HepG2 (cell line): ENCODE measurements at regions not wholly inside any gene's neighbourhood (a gene's known extent, or its start where the extent isn't known, plus 50 kb on each side); places are given as distances from the start of the nearest gene placed in this dataset.

ENCODE experiments used
- ATAC-seq: fragments of 200-7000 bp; cut with Tn5 transposase; 3 replicates; pipeline ENCODE4 v1.9.1; 2020; ENCODE audit warnings: mild to moderate bottlenecking, moderate library complexity
- BruUV-seq: library from RNA; stranded (reverse); fragments of 400-500 nt; replicated peaks from 2 replicates; lab custom pipeline; 2021; lab: Mats Ljungman, UMichigan
- CTCF ChIA-PET: fragments of 300-600 bp; formaldehyde crosslinking; extraction: SDS; loops from one replicate; lab custom pipeline; 2021; ENCODE audit warnings: low total read pairs, inconsistent platforms, low intra/inter-chr PET ratio; lab: Yijun Ruan, JAX
- POLR2A ChIA-PET: fragments of 350-600 bp; sonication (Branson Sonifier 250); formaldehyde crosslinking; loops from one replicate; lab custom pipeline; 2020; ENCODE audit warnings: antibody characterized with exemption, inconsistent platforms; lab: Yijun Ruan, JAX
- DNase-seq: peaks from one replicate; pipeline ENCODE4 v3.0.0-alpha.2; 2015; ENCODE audit warnings: low spot score
- FAIRE-seq: peaks from 3 replicates; lab custom pipeline; 2011; peaks lifted over from hg19 to GRCh38; lab: Jason Lieb, UNC
- H2AFZ ChIP-seq: one replicate; pipeline ENCODE4 v1.6.1; 2011; ENCODE audit warnings: low read length, inconsistent platforms
- H3K27ac ChIP-seq: fragments of 300-600 bp; 3 replicates; pipeline ENCODE4 v1.8.0; 2011; ENCODE audit warnings: mixed run types, mild to moderate bottlenecking, mixed read lengths, low read length, inconsistent platforms; ENCODE audit not compliant: insufficient read depth; ENCODE audit errors: extremely low read length
- H3K27me3 ChIP-seq, 2 experiments: fragments of 200-600 bp in 1 of 2; 2 replicates in 1 of 2; 3 replicates in 1 of 2; pipeline versions ENCODE4 v1.6.0 to v1.8.0; 2011; ENCODE audit warnings: low read length in 2 of 2, mild to moderate bottlenecking in 2 of 2, moderate library complexity in 2 of 2, inconsistent platforms in 1 of 2; ENCODE audit not compliant: insufficient read depth in 2 of 2, control insufficient read depth in 1 of 2
- H3K36me3 ChIP-seq, 2 experiments: fragments of 200-600 bp in 1 of 2; replicated peaks in 1 of 2; 2 replicates in 1 of 2; 3 replicates in 1 of 2; pipeline versions ENCODE4 v1.5.1 to v1.8.0; 2011; ENCODE audit warnings: low read length in 2 of 2, inconsistent platforms in 1 of 2; ENCODE audit not compliant: insufficient read depth in 2 of 2, control insufficient read depth in 1 of 2
- H3K4me1 ChIP-seq: 2 replicates; pipeline ENCODE4 v1.5.1; 2012; ENCODE audit warnings: low read length, inconsistent platforms; ENCODE audit not compliant: insufficient read depth
- H3K4me2 ChIP-seq: 2 replicates; pipeline ENCODE4 v1.6.0; 2011; ENCODE audit warnings: low read depth, low read length, inconsistent platforms
- H3K4me3 ChIP-seq, 3 experiments: fragments of 200-600 bp in 1 of 3; sonication (generic), shearing (Covaris generic) in 1 of 3; replicated peaks in 1 of 3; 2 replicates each; pipeline ENCODE4 v1.5.1; 2011 to 2016; ENCODE audit warnings: low read length in 3 of 3, inconsistent platforms in 2 of 3, low read depth in 2 of 3, mild to moderate bottlenecking in 2 of 3, control low read depth in 1 of 3, mixed read lengths in 1 of 3; ENCODE audit not compliant: insufficient read depth in 1 of 3
- H3K79me2 ChIP-seq: one replicate; pipeline ENCODE4 v1.6.1; 2011; ENCODE audit warnings: low read length, inconsistent platforms; ENCODE audit not compliant: insufficient read depth
- H3K9ac ChIP-seq: 2 replicates; pipeline ENCODE4 v1.6.0; 2011; ENCODE audit warnings: mild to moderate bottlenecking, low read depth, low read length, inconsistent platforms; ENCODE audit not compliant: insufficient read depth
- H3K9me3 ChIP-seq: 2 replicates; pipeline ENCODE4 v1.5.1; 2012; ENCODE audit warnings: mild to moderate bottlenecking, low read length
- H4K20me1 ChIP-seq: 2 replicates; pipeline ENCODE4 v1.6.0; 2011; ENCODE audit warnings: inconsistent platforms, mild to moderate bottlenecking, low read length, moderate library complexity; ENCODE audit not compliant: insufficient read depth
- EP300 ChIP-seq, 3 experiments: sonication (generic) in 1 of 3; formaldehyde crosslinking in 1 of 3; IDR thresholded peaks; 2 replicates each; pipeline versions ENCODE4 v1.5.1 to v1.6.1; 2011 to 2020; ENCODE audit warnings: low read depth in 2 of 3, low read length in 2 of 3, borderline replicate concordance in 1 of 3, improper control_type of control experiment in 1 of 3, mild to moderate bottlenecking in 1 of 3, missing genetic modification reagents in 1 of 3, moderate library complexity in 1 of 3
- FOXK1 ChIP-seq: sonication (generic); formaldehyde crosslinking; IDR thresholded peaks from 2 replicates; pipeline ENCODE4 v1.4.0; 2020; ENCODE audit warnings: low read depth, missing genetic modification reagents, borderline replicate concordance
- HDAC6 ChIP-seq: fragments of 200-600 bp; sonication (generic); IDR thresholded peaks from 2 replicates; pipeline ENCODE4 v1.7.0; 2017; ENCODE audit warnings: mild to moderate bottlenecking, antibody characterized with exemption, low read length, low read depth
- HNF1B ChIP-seq: sonication (generic); formaldehyde crosslinking; IDR thresholded peaks from 2 replicates; pipeline ENCODE4 v1.5.1; 2020; ENCODE audit warnings: mild to moderate bottlenecking, moderate library complexity, missing genetic modification reagents
- NFE2L1 ChIP-seq: sonication (generic); formaldehyde crosslinking; IDR thresholded peaks from 2 replicates; pipeline ENCODE4 v1.4.0; 2020; ENCODE audit warnings: missing genetic modification reagents, mild to moderate bottlenecking, borderline replicate concordance
- NFIB ChIP-seq: sonication (generic); formaldehyde crosslinking; IDR thresholded peaks from 2 replicates; pipeline ENCODE4 v1.9.0; 2021; ENCODE audit warnings: missing genetic modification reagents, mild to moderate bottlenecking, borderline replicate concordance
- RXRA ChIP-seq: sonication (generic); formaldehyde crosslinking; IDR thresholded peaks from 2 replicates; pipeline ENCODE4 v1.5.1; 2020; ENCODE audit warnings: missing genetic modification reagents
- SIX1 ChIP-seq: sonication (generic); formaldehyde crosslinking; IDR thresholded peaks from 2 replicates; pipeline ENCODE4 v1.4.0; 2020; ENCODE audit warnings: missing genetic modification reagents, borderline replicate concordance
- SNAPC2 ChIP-seq: sonication (generic); formaldehyde crosslinking; IDR thresholded peaks from 2 replicates; pipeline ENCODE4 v1.8.1; 2022; ENCODE audit warnings: mild to moderate bottlenecking, missing genetic modification reagents
- ZBTB7B ChIP-seq: sonication (generic); formaldehyde crosslinking; IDR thresholded peaks from 2 replicates; pipeline ENCODE4 v1.4.0; 2020; ENCODE audit warnings: missing genetic modification reagents
- ZNF34 ChIP-seq: sonication (generic); formaldehyde crosslinking; IDR thresholded peaks from 2 replicates; pipeline ENCODE4 v1.4.0; 2020; ENCODE audit warnings: mild to moderate bottlenecking, missing genetic modification reagents, borderline replicate concordance
- ZNF552 ChIP-seq: sonication (generic); formaldehyde crosslinking; IDR thresholded peaks from 2 replicates; pipeline ENCODE4 v1.9.0; 2022; ENCODE audit warnings: missing genetic modification reagents, mild to moderate bottlenecking, borderline replicate concordance
- ZNF572 ChIP-seq: sonication (generic); formaldehyde crosslinking; IDR thresholded peaks from 2 replicates; pipeline ENCODE4 v1.5.1; 2020; ENCODE audit warnings: mild to moderate bottlenecking, missing genetic modification reagents
- WGBS: methylation state at CpG from one replicate; pipeline ENCODE4 v1.1.6; 2017; ENCODE audit warnings: low lambda C conversion rate; 5-methylcytosine and 5-hydroxymethylcytosine counted together
- in situ Hi-C: cut with HindIII; loops from 2 replicates; pipeline ENCODE4 v1.10.0; 2017; ENCODE audit warnings: low pct_unique_long_range_greater_than_20kb; ENCODE audit not compliant: extremely low pct_ligation_motif_present
- intact Hi-C: fragments of 100-400 bp; cut with micrococcal nuclease; formaldehyde crosslinking; loops from one replicate; pipeline ENCODE4 v1.10.0; 2022; ENCODE audit not compliant: unreplicated experiment
- TF ChIP-seq, protein P1 (sequence below): sonication (generic); formaldehyde crosslinking; IDR thresholded peaks from 2 replicates; pipeline ENCODE4 v1.4.0; 2020; ENCODE audit warnings: missing genetic modification reagents
- TF ChIP-seq, protein P2 (sequence below): sonication (generic); formaldehyde crosslinking; IDR thresholded peaks from 2 replicates; pipeline ENCODE4; 2020; ENCODE audit warnings: missing genetic modification reagents, mild to moderate bottlenecking, borderline replicate concordance

GRCh38 chr12:59928416-59928815 is 332.6 kb downstream of the SLC16A7 start (continued):
- no peak for TF ChIP-seq EP300 (IDR thresholded peaks at IDR 0.05; ENCODE audit: low read depth in 2 of 2, low read length in 2 of 2)
- TF ChIP-seq EP300 (CRISPR knock-in tag; IDR thresholded peaks at IDR 0.05; ENCODE audit: borderline replicate concordance), result no peak
- TF ChIP-seq, protein P1, sequence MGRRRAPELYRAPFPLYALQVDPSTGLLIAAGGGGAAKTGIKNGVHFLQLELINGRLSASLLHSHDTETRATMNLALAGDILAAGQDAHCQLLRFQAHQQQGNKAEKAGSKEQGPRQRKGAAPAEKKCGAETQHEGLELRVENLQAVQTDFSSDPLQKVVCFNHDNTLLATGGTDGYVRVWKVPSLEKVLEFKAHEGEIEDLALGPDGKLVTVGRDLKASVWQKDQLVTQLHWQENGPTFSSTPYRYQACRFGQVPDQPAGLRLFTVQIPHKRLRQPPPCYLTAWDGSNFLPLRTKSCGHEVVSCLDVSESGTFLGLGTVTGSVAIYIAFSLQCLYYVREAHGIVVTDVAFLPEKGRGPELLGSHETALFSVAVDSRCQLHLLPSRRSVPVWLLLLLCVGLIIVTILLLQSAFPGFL (CRISPR knock-in tag), result no peak
- no peak for TF ChIP-seq ZNF34 (CRISPR knock-in tag)
- TF ChIP-seq SNAPC2 (CRISPR knock-in tag), result no peak
- TF ChIP-seq ZNF572, result no peak

DNA sequence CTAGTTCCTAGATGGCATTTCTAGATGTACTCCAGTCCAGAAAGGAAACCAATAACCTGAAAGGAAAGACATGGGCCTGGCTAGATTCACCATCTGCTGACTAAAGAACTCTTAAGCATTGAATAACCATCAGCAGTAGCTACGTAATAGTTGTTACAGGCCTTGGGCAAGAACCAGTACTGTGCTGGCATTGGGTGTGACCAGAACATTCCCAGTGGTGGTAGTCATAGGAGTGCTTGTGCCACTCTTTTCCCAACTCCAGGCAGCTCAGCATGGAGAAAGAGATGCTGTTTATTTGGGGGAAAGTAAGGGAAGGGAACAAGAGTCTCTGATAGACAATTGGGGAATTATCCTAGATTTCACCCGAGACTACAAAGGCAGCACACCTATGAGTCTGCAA is 333.3 kb downstream of the SLC16A7 start:
- Histone ChIP-seq H3K27ac (no peak overlapping the region), H3K27me3 (no peaks in the 10 kb centered on the region), H3K4me1 (no peaks in the 10 kb centered on the region), H3K79me2 (no peaks in the 10 kb centered on the region), H3K4me2 (no peak overlapping the region), H3K36me3 (no peaks in the 10 kb centered on the region), H3K9ac (no peak overlapping the region), H4K20me1 (no peaks in the 10 kb centered on the region), H2AFZ (no peak overlapping the region), H3K4me3 (no peak overlapping the region), H3K9me3 (peaks cover 61% of the 10 kb centered on the region)
- in situ Hi-C loops, result no loop called here
- TF ChIP-seq HNF1B (CRISPR knock-in tag), result no peak
- no peak for TF ChIP-seq ZNF552 (CRISPR knock-in tag)
- TF ChIP-seq ZBTB7B (CRISPR knock-in tag), result no peak
- no peak for TF ChIP-seq HDAC6
- TF ChIP-seq FOXK1 (CRISPR knock-in tag), result no peak
- TF ChIP-seq, protein P2, sequence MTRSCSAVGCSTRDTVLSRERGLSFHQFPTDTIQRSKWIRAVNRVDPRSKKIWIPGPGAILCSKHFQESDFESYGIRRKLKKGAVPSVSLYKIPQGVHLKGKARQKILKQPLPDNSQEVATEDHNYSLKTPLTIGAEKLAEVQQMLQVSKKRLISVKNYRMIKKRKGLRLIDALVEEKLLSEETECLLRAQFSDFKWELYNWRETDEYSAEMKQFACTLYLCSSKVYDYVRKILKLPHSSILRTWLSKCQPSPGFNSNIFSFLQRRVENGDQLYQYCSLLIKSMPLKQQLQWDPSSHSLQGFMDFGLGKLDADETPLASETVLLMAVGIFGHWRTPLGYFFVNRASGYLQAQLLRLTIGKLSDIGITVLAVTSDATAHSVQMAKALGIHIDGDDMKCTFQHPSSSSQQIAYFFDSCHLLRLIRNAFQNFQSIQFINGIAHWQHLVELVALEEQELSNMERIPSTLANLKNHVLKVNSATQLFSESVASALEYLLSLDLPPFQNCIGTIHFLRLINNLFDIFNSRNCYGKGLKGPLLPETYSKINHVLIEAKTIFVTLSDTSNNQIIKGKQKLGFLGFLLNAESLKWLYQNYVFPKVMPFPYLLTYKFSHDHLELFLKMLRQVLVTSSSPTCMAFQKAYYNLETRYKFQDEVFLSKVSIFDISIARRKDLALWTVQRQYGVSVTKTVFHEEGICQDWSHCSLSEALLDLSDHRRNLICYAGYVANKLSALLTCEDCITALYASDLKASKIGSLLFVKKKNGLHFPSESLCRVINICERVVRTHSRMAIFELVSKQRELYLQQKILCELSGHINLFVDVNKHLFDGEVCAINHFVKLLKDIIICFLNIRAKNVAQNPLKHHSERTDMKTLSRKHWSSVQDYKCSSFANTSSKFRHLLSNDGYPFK (CRISPR knock-in tag), result no peak
- no peak for TF ChIP-seq NFE2L1 (CRISPR knock-in tag)
- no peak for TF ChIP-seq SIX1 (CRISPR knock-in tag)
- TF ChIP-seq RXRA, result no peak
- TF ChIP-seq NFIB (CRISPR knock-in tag), result no peak
- intact Hi-C loops, result no loop called here
- CTCF ChIA-PET, result no interaction called here
- POLR2A ChIA-PET, result no interaction called here
- BruUV-seq, result no TSS peak
- DNase-seq (no peak), ATAC-seq (no peak), FAIRE-seq (no peak)
- WGBS, result 6% methylated on average over 2 of the region's 2 CpGs
